Tibial nerve (tissue), 4 donors: ENCODE measurements at regions not wholly inside any gene's neighbourhood (a gene's known extent, or its start where the extent isn't known, plus 50 kb on each side); places are given as distances from the start of the nearest gene placed in this dataset.

Experiments
- EP300 ChIP-seq, 2 donors: sonication (generic); formaldehyde crosslinking; IDR thresholded peaks; one replicate each; pipeline ENCODE4 v1.6.1; 2017; ENCODE audit warnings: antibody characterized with exemption in 2 of 2, mild to moderate bottlenecking in 1 of 2
- POLR2A ChIP-seq, 2 donors: fragments of 450-650 bp; IDR thresholded peaks; one replicate each; pipeline ENCODE4 v1.6.1; 2017; ENCODE audit warnings: antibody characterized with exemption in 2 of 2, mild to moderate bottlenecking in 2 of 2, moderate library complexity in 2 of 2
- TF ChIP-seq, protein P1 (sequence below), 5 experiments: fragments of 200-600 bp in 3 of 5; fragments of 450-650 bp in 2 of 5; sonication (generic) in 3 of 5; IDR thresholded peaks; one replicate each; pipeline ENCODE4 v1.5.1; 2016 to 2019; ENCODE audit warnings: antibody characterized with exemption in 5 of 5, mild to moderate bottlenecking in 3 of 5, moderate library complexity in 2 of 5

DNA sequence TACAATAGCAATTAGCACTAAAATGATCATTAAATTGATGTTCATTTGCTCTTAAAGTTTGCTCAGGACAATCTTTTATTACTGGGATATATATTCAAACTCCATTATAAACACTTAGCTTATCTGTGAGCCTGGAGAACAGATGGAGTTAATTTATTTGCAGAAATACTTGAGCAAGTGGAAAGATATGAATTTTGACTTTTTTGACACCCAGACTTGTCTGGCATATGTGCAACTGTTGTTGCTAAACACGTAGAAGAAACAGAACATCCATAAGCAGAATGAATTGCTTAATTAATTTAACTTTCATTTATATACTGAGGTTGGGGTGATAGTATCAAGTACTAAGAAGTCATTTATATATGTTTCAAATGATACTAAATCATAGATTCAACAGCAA, 820.7 kb upstream of the TYRP1 start:
- TF ChIP-seq, protein P1, sequence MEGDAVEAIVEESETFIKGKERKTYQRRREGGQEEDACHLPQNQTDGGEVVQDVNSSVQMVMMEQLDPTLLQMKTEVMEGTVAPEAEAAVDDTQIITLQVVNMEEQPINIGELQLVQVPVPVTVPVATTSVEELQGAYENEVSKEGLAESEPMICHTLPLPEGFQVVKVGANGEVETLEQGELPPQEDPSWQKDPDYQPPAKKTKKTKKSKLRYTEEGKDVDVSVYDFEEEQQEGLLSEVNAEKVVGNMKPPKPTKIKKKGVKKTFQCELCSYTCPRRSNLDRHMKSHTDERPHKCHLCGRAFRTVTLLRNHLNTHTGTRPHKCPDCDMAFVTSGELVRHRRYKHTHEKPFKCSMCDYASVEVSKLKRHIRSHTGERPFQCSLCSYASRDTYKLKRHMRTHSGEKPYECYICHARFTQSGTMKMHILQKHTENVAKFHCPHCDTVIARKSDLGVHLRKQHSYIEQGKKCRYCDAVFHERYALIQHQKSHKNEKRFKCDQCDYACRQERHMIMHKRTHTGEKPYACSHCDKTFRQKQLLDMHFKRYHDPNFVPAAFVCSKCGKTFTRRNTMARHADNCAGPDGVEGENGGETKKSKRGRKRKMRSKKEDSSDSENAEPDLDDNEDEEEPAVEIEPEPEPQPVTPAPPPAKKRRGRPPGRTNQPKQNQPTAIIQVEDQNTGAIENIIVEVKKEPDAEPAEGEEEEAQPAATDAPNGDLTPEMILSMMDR (IDR thresholded peaks at IDR 0.05) = no peak
- TF ChIP-seq POLR2A (IDR thresholded peaks at IDR 0.05) = no peak
- TF ChIP-seq EP300 (IDR thresholded peaks at IDR 0.05) = no peak
